ENCODE measurements at regions not wholly inside any gene's neighbourhood (a gene's known extent, or its start where the extent isn't known, plus 50 kb on each side); places are given as distances from the start of the nearest gene placed in this dataset.

DNA sequence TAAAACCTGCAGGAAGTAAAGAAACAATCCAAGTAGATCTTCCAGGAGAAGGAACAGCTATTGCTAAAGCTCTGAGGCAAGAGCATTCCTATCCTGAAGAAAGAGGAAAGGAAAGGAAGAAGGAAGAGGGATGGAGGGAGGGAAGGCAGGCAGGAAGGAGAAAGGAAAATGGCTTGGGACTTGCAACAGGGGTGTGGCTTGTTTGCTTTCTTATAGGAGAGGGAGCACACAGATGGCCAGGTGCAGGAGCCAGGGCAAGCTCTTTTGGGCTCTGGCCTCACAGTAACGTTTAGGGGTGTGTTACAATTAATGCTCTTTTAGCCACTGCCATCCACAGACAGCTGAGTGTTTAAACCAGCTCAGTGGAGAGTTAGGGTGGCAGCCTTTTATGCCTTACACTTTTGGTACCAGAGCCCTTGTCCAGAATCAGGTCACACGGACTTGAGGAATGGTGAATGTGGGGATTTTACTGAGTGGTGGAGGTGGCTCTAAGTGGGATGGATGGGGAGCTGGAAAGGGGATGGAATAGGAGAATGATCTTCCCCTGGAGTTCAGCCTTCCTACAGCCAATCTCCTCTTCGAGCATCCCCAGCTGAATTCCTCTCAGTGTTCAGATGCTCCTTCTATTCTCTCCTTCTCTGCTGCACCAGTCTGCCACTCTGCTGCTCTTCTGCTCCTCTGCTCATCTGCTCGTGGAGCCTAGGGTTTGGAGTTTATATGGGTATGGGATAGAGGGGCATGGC, 108.7 kb upstream of the SLC39A10 start:
- TF ChIP-seq POLR2A (IDR thresholded peaks at IDR 0.05), result no peak
- TF ChIP-seq, protein P1, sequence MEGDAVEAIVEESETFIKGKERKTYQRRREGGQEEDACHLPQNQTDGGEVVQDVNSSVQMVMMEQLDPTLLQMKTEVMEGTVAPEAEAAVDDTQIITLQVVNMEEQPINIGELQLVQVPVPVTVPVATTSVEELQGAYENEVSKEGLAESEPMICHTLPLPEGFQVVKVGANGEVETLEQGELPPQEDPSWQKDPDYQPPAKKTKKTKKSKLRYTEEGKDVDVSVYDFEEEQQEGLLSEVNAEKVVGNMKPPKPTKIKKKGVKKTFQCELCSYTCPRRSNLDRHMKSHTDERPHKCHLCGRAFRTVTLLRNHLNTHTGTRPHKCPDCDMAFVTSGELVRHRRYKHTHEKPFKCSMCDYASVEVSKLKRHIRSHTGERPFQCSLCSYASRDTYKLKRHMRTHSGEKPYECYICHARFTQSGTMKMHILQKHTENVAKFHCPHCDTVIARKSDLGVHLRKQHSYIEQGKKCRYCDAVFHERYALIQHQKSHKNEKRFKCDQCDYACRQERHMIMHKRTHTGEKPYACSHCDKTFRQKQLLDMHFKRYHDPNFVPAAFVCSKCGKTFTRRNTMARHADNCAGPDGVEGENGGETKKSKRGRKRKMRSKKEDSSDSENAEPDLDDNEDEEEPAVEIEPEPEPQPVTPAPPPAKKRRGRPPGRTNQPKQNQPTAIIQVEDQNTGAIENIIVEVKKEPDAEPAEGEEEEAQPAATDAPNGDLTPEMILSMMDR (IDR thresholded peaks at IDR 0.05), result no peak
